ENCODE measurements at regions not wholly inside any gene's neighbourhood (a gene's known extent, or its start where the extent isn't known, plus 50 kb on each side); places are given as distances from the start of the nearest gene placed in this dataset.
A peak's percentile ranks its signal among the peaks of the same experiment; 100 is the strongest.

- DNase-seq (ENCODE audit: insufficient read length, low spot score): no peak
- TF ChIP-seq SPI1 (IDR thresholded peaks at IDR 0.05; ENCODE audit: low read depth, low read length): no peak
- no peak for TF ChIP-seq TAF1 (IDR thresholded peaks at IDR 0.05; ENCODE audit: low read depth, low read length)
- no peak for TF ChIP-seq POLR2AphosphoS5 (IDR thresholded peaks at IDR 0.05; ENCODE audit: low read depth, low read length)
- no peak for TF ChIP-seq POU2F2 (IDR thresholded peaks at IDR 0.05; ENCODE audit: low read depth, low read length)
- TF ChIP-seq PAX5 (IDR thresholded peaks at IDR 0.05; ENCODE audit: insufficient read depth, low read length, severe bottlenecking): no peak
- TF ChIP-seq POLR2A (IDR thresholded peaks at IDR 0.05; ENCODE audit: low read depth, low read length): no peak
- no peak for FAIRE-seq
Observed at GRCh38 chr14:61847861-61848260, 85.6 kb downstream of the SNAPC1 start.

GRCh38 chr14:61854898-61855297 lies 92.7 kb downstream of the SNAPC1 start:
- TF ChIP-seq PAX5 (IDR thresholded peaks at IDR 0.05; ENCODE audit: insufficient read depth, low read length, severe bottlenecking): no peak
- no peak for TF ChIP-seq POU2F2 (IDR thresholded peaks at IDR 0.05; ENCODE audit: low read depth, low read length)
- no peak for TF ChIP-seq SPI1 (IDR thresholded peaks at IDR 0.05; ENCODE audit: low read depth, low read length)
- no peak for TF ChIP-seq POLR2A (IDR thresholded peaks at IDR 0.05; ENCODE audit: low read depth, low read length)
- TF ChIP-seq POLR2AphosphoS5 (IDR thresholded peaks at IDR 0.05; ENCODE audit: low read depth, low read length): no peak
- TF ChIP-seq TAF1 (IDR thresholded peaks at IDR 0.05; ENCODE audit: low read depth, low read length): no peak
- DNase-seq (ENCODE audit: insufficient read length, low spot score) (no peak), FAIRE-seq (no peak)

GRCh38 chr14:61860294-61860918 lies 98.2 kb downstream of the SNAPC1 start:
- DNase-seq (ENCODE audit: insufficient read length, low spot score) (peak; percentile 59), FAIRE-seq (peak; percentile 82)
- no peak for TF ChIP-seq PAX5 (IDR thresholded peaks at IDR 0.05; ENCODE audit: insufficient read depth, low read length, severe bottlenecking)
- TF ChIP-seq POLR2A (IDR thresholded peaks at IDR 0.05; ENCODE audit: low read depth, low read length): no peak
- TF ChIP-seq POU2F2 (IDR thresholded peaks at IDR 0.05; ENCODE audit: low read depth, low read length): no peak
- no peak for TF ChIP-seq SPI1 (IDR thresholded peaks at IDR 0.05; ENCODE audit: low read depth, low read length)
- TF ChIP-seq TAF1 (IDR thresholded peaks at IDR 0.05; ENCODE audit: low read depth, low read length): no peak
- TF ChIP-seq POLR2AphosphoS5 (IDR thresholded peaks at IDR 0.05; ENCODE audit: low read depth, low read length): no peak

- no peak for DNase-seq (ENCODE audit: insufficient read length, low spot score)
- FAIRE-seq: no peak
- no peak for TF ChIP-seq PAX5 (IDR thresholded peaks at IDR 0.05; ENCODE audit: insufficient read depth, low read length, severe bottlenecking)
- TF ChIP-seq POU2F2 (IDR thresholded peaks at IDR 0.05; ENCODE audit: low read depth, low read length): no peak
- no peak for TF ChIP-seq TAF1 (IDR thresholded peaks at IDR 0.05; ENCODE audit: low read depth, low read length)
- no peak for TF ChIP-seq POLR2AphosphoS5 (IDR thresholded peaks at IDR 0.05; ENCODE audit: low read depth, low read length)
- no peak for TF ChIP-seq SPI1 (IDR thresholded peaks at IDR 0.05; ENCODE audit: low read depth, low read length)
- TF ChIP-seq POLR2A (IDR thresholded peaks at IDR 0.05; ENCODE audit: low read depth, low read length): no peak
Observed at GRCh38 chr14:61861320-61861865, 99.2 kb downstream of the SNAPC1 start.

GRCh38 chr14:61864329-61864898 lies 102.2 kb downstream of the SNAPC1 start:
- TF ChIP-seq POLR2AphosphoS5 (IDR thresholded peaks at IDR 0.05; ENCODE audit: low read depth, low read length) (no peak), TAF1 (IDR thresholded peaks at IDR 0.05; ENCODE audit: low read depth, low read length) (no peak), POU2F2 (IDR thresholded peaks at IDR 0.05; ENCODE audit: low read depth, low read length) (no peak), PAX5 (IDR thresholded peaks at IDR 0.05; ENCODE audit: insufficient read depth, low read length, severe bottlenecking) (no peak)
- FAIRE-seq (no peak), DNase-seq (ENCODE audit: insufficient read length, low spot score) (no peak)

GRCh38 chr14:61866932-61867920 lies 105.0 kb downstream of the SNAPC1 start:
- FAIRE-seq: peak; percentile 47
- DNase-seq (ENCODE audit: insufficient read length, low spot score): no peak
- TF ChIP-seq POU2F2 (IDR thresholded peaks at IDR 0.05; ENCODE audit: low read depth, low read length) (no peak), PAX5 (IDR thresholded peaks at IDR 0.05; ENCODE audit: insufficient read depth, low read length, severe bottlenecking) (no peak), POLR2AphosphoS5 (IDR thresholded peaks at IDR 0.05; ENCODE audit: low read depth, low read length) (no peak), POLR2A (IDR thresholded peaks at IDR 0.05; ENCODE audit: low read depth, low read length) (no peak), TAF1 (IDR thresholded peaks at IDR 0.05; ENCODE audit: low read depth, low read length) (no peak), SPI1 (IDR thresholded peaks at IDR 0.05; ENCODE audit: low read depth, low read length) (no peak)

GRCh38 chr14:61868846-61869245 lies 106.6 kb downstream of the SNAPC1 start:
- FAIRE-seq (no peak), DNase-seq (ENCODE audit: insufficient read length, low spot score) (no peak)
- no peak for TF ChIP-seq POU2F2 (IDR thresholded peaks at IDR 0.05; ENCODE audit: low read depth, low read length)
- no peak for TF ChIP-seq POLR2AphosphoS5 (IDR thresholded peaks at IDR 0.05; ENCODE audit: low read depth, low read length)
- no peak for TF ChIP-seq SPI1 (IDR thresholded peaks at IDR 0.05; ENCODE audit: low read depth, low read length)
- TF ChIP-seq POLR2A (IDR thresholded peaks at IDR 0.05; ENCODE audit: low read depth, low read length): no peak
- TF ChIP-seq TAF1 (IDR thresholded peaks at IDR 0.05; ENCODE audit: low read depth, low read length): no peak
- TF ChIP-seq PAX5 (IDR thresholded peaks at IDR 0.05; ENCODE audit: insufficient read depth, low read length, severe bottlenecking): no peak

GRCh38 chr14:61870163-61870562 lies 107.9 kb downstream of the SNAPC1 start:
- no peak for FAIRE-seq
- DNase-seq (ENCODE audit: insufficient read length, low spot score): no peak

More at GRCh38 chr14:61870163-61870562, 107.9 kb downstream of the SNAPC1 start:
- TF ChIP-seq PAX5 (IDR thresholded peaks at IDR 0.05; ENCODE audit: insufficient read depth, low read length, severe bottlenecking) (no peak), POLR2AphosphoS5 (IDR thresholded peaks at IDR 0.05; ENCODE audit: low read depth, low read length) (no peak), POLR2A (IDR thresholded peaks at IDR 0.05; ENCODE audit: low read depth, low read length) (no peak), TAF1 (IDR thresholded peaks at IDR 0.05; ENCODE audit: low read depth, low read length) (no peak), SPI1 (IDR thresholded peaks at IDR 0.05; ENCODE audit: low read depth, low read length) (no peak), POU2F2 (IDR thresholded peaks at IDR 0.05; ENCODE audit: low read depth, low read length) (no peak)

Data from GM12891 (cell line).